OCI-LY3 (cell line): ENCODE measurements at regions not wholly inside any gene's neighbourhood (a gene's known extent, or its start where the extent isn't known, plus 50 kb on each side); places are given as distances from the start of the nearest gene placed in this dataset.

Source experiments
- H2AFZ ChIP-seq: fragments of 200-600, 300-600 bp; shearing (Covaris generic); 2 replicates; pipeline ENCODE4 v1.6.0; 2014; ENCODE audit warnings: antibody characterized with exemption, low read depth, low read length
- H3K27ac ChIP-seq: fragments of 200-600, 300-600 bp; sonication (generic); 2 replicates; pipeline ENCODE4 v1.5.1; 2014; ENCODE audit warnings: mild to moderate bottlenecking, low read length, moderate library complexity, mixed read lengths
- H3K27me3 ChIP-seq: fragments of 200-600, 300-600 bp; sonication (generic); 2 replicates; pipeline ENCODE4 v1.6.1; 2014; ENCODE audit warnings: low read depth, low read length, mixed read lengths
- H3K36me3 ChIP-seq: fragments of 200-600, 300-600 bp; sonication (generic); replicated peaks from 2 replicates; pipeline ENCODE3; 2014; ENCODE audit warnings: low read depth, low read length, mixed read lengths
- H3K4me1 ChIP-seq: fragments of 300-600, 200-600 bp; sonication (generic); 2 replicates; pipeline ENCODE4 v1.6.1; 2014; ENCODE audit warnings: low read length, mixed read lengths
- H3K4me2 ChIP-seq: fragments of 200-600, 300-600 bp; sonication (generic); 2 replicates; pipeline ENCODE4 v1.6.1; 2014; ENCODE audit warnings: low read length, mixed read lengths
- H3K4me3 ChIP-seq: fragments of 300-600, 200-600 bp; sonication (generic); 2 replicates; pipeline ENCODE4 v1.5.1; 2014; ENCODE audit warnings: antibody characterized with exemption, mild to moderate bottlenecking, low read length, moderate library complexity
- H3K79me2 ChIP-seq: fragments of 300-600, 200-600 bp; shearing (Covaris generic); 2 replicates; pipeline ENCODE4 v1.6.1; 2014; ENCODE audit warnings: mild to moderate bottlenecking, low read length, mixed read lengths
- H3K9ac ChIP-seq: fragments of 300-600, 200-600 bp; shearing (Covaris generic); 2 replicates; pipeline ENCODE4 v1.6.0; 2014; ENCODE audit warnings: mild to moderate bottlenecking, low read length, moderate library complexity
- H3K9me3 ChIP-seq: fragments of 200-600, 300-600 bp; shearing (Covaris generic); 2 replicates; pipeline ENCODE4 v1.6.1; 2014; ENCODE audit warnings: low read length, mixed read lengths; ENCODE audit not compliant: insufficient read depth
- H4K20me1 ChIP-seq: fragments of 200-600, 300-600 bp; sonication (generic); 2 replicates; pipeline ENCODE4 v1.6.1; 2016; ENCODE audit warnings: low read length, mixed read lengths; ENCODE audit not compliant: insufficient read depth
- EZH2phosphoT487 ChIP-seq: fragments of 200-600 bp; shearing (Covaris generic); IDR thresholded peaks from 2 replicates; pipeline ENCODE4 v1.6.1; 2018; ENCODE audit warnings: antibody characterized with exemption, mixed run types, low read depth
- TF ChIP-seq, protein P1 (sequence below): fragments of 200-600, 300-600 bp; sonication (generic); IDR thresholded peaks from 2 replicates; pipeline ENCODE4 v1.5.1; 2014; ENCODE audit warnings: antibody characterized with exemption, low read length, low read depth

DNA sequence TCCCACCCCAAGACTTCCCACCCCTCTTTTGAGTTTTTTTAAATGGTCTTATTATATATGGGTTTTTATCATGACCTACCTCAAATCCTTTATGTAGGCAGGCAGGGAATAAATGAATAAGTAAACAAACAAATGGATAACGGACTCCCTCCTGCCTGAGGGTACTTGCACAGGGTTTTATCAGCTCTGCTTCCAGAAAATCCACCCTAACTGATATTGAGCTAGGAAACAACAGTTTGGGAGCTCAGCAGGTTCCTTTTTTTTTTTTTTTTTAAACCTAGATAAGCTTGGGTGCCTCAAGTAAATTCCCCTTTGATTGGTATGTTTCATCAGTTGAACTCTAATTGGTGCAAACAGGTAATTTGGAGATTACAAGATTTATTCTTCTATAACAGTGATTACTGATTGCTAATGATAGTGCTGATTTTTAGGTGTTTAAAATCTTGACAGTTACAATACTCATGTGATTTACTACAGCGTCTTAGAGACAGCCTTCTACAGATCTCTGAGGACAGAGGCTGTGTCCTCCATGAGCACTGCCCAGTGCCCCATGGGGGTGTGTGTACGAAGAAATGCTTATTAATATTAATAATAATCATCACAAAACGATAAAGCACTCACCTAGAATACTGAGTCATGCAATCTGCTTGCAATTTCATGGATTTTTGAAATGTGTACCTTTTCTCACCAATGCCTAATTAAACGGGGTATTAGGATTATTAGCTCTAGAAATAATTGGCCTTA, 347.4 kb downstream of the RRAGC start:
- no peak for TF ChIP-seq EZH2phosphoT487
- TF ChIP-seq, protein P1, sequence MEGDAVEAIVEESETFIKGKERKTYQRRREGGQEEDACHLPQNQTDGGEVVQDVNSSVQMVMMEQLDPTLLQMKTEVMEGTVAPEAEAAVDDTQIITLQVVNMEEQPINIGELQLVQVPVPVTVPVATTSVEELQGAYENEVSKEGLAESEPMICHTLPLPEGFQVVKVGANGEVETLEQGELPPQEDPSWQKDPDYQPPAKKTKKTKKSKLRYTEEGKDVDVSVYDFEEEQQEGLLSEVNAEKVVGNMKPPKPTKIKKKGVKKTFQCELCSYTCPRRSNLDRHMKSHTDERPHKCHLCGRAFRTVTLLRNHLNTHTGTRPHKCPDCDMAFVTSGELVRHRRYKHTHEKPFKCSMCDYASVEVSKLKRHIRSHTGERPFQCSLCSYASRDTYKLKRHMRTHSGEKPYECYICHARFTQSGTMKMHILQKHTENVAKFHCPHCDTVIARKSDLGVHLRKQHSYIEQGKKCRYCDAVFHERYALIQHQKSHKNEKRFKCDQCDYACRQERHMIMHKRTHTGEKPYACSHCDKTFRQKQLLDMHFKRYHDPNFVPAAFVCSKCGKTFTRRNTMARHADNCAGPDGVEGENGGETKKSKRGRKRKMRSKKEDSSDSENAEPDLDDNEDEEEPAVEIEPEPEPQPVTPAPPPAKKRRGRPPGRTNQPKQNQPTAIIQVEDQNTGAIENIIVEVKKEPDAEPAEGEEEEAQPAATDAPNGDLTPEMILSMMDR = no peak
- Histone ChIP-seq H3K27ac (no peak overlapping the region), H3K9ac (no peak overlapping the region), H3K9me3 (no peaks in the 10 kb centered on the region), H3K79me2 (no peaks in the 10 kb centered on the region), H3K36me3 (no peaks in the 10 kb centered on the region), H4K20me1 (no peaks in the 10 kb centered on the region), H3K4me1 (peaks cover 7% of the 10 kb centered on the region), H3K4me2 (no peak overlapping the region), H2AFZ (no peak overlapping the region), H3K4me3 (no peak overlapping the region), H3K27me3 (peaks cover 11% of the 10 kb centered on the region)

DNA sequence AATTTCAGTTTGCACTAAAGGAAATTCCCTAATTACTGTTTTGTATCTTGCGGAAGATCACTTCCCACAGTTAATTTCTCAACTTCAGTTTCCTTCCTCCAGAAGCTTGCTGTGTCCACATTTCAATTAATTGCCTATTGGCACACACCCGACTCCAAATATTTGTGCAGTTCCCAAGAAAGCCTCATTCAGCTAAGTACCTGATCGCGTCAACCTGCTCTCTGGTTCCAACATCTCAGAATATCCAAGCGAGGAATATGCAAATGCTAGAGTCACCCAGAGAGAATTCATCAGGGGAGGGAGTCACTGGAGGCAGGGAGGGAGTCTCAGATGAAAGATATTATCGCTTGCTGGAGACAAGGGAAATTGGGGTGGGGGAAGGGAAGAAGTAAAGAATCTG, 351.3 kb downstream of the RRAGC start:
- TF ChIP-seq, protein P1 = no peak
- no peak for TF ChIP-seq EZH2phosphoT487
- no peaks in the 10 kb centered on the region for H3K9me3 ChIP-seq
- H3K79me2 ChIP-seq = no peaks in the 10 kb centered on the region
- H3K9ac ChIP-seq = no peak overlapping the region
- H3K27me3 ChIP-seq = peaks cover 11% of the 10 kb centered on the region
- no peak overlapping the region for H2AFZ ChIP-seq
- no peaks in the 10 kb centered on the region for H4K20me1 ChIP-seq
- H3K36me3 ChIP-seq = no peaks in the 10 kb centered on the region
- H3K4me1 ChIP-seq = peaks cover 8% of the 10 kb centered on the region
- H3K27ac ChIP-seq = no peak overlapping the region
- H3K4me3 ChIP-seq = no peak overlapping the region
- peak overlapping the region; percentile 1; the same call in 1 of the 2 replicates for H3K4me2 ChIP-seq

DNA sequence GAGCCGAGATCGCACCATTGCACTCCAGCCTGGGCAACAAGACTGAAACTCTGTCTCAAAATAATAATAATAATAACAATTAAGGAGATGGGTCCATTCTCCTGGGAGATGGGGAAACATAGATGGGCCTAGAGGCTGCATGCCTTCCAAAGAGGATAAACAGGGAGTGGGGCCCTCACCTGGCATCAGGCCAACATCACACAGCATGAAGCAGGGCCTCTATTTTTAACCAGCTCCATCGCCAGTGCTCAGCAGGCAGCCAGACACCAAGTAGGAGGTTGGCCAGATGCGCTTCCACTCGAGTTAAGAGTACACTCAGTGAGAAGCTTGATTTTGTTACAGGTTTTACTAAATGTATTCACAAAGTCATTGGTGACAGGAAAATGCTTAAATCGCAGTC, 352.0 kb downstream of the RRAGC start:
- H3K4me3 ChIP-seq = no peak overlapping the region
- TF ChIP-seq, protein P1 = no peak
- no peak for TF ChIP-seq EZH2phosphoT487
- H3K36me3 ChIP-seq = no peaks in the 10 kb centered on the region
- H4K20me1 ChIP-seq = no peaks in the 10 kb centered on the region
- no peak overlapping the region for H2AFZ ChIP-seq
- no peaks in the 10 kb centered on the region for H3K79me2 ChIP-seq
- no peaks in the 10 kb centered on the region for H3K9me3 ChIP-seq
- H3K4me1 ChIP-seq = peaks cover 14% of the 10 kb centered on the region
- no peak overlapping the region for H3K9ac ChIP-seq
- peaks cover 11% of the 10 kb centered on the region for H3K27me3 ChIP-seq
- H3K4me2 ChIP-seq = no peak overlapping the region
- H3K27ac ChIP-seq = no peak overlapping the region

- Histone ChIP-seq H3K4me3 (no peak overlapping the region), H3K4me2 (no peak overlapping the region), H2AFZ (no peak overlapping the region), H3K9ac (no peak overlapping the region), H3K4me1 (peaks cover 23% of the 10 kb centered on the region), H3K27me3 (peaks cover 11% of the 10 kb centered on the region), H3K79me2 (no peaks in the 10 kb centered on the region), H3K27ac (no peak overlapping the region), H3K36me3 (no peaks in the 10 kb centered on the region), H4K20me1 (no peaks in the 10 kb centered on the region), H3K9me3 (no peaks in the 10 kb centered on the region)
- no peak for TF ChIP-seq EZH2phosphoT487
- TF ChIP-seq, protein P1 = no peak
Measured at GRCh38 chr1:38505944-38506343, 353.6 kb downstream of the RRAGC start.
